GM06990 (cell line): ENCODE measurements at regions not wholly inside any gene's neighbourhood (a gene's known extent, or its start where the extent isn't known, plus 50 kb on each side); places are given as distances from the start of the nearest gene placed in this dataset.

Experiments used
- DNase-seq: peaks from one replicate; pipeline ENCODE4 v3.0.0-alpha.2; 2011; ENCODE audit not compliant: insufficient read length; ENCODE audit errors: extremely low read depth
- H3K27me3 ChIP-seq: replicated peaks from 2 replicates; pipeline ENCODE4 v1.6.0; 2011; ENCODE audit warnings: low read length; ENCODE audit not compliant: control insufficient read depth, insufficient read depth
- H3K36me3 ChIP-seq: 2 replicates; pipeline ENCODE4 v1.5.1; 2011; ENCODE audit warnings: low read length; ENCODE audit not compliant: control insufficient read depth, insufficient read depth
- H3K4me3 ChIP-seq: replicated peaks from 2 replicates; pipeline ENCODE4 v1.5.1; 2011; ENCODE audit warnings: low read depth, mild to moderate bottlenecking, control low read depth, low read length
- TF ChIP-seq, protein P1 (sequence below): IDR thresholded peaks from 2 replicates; pipeline ENCODE4 v1.5.1; 2011; ENCODE audit warnings: low read length, control low read depth, mild to moderate bottlenecking, inconsistent platforms; ENCODE audit not compliant: insufficient read depth, poor library complexity, severe bottlenecking

DNA sequence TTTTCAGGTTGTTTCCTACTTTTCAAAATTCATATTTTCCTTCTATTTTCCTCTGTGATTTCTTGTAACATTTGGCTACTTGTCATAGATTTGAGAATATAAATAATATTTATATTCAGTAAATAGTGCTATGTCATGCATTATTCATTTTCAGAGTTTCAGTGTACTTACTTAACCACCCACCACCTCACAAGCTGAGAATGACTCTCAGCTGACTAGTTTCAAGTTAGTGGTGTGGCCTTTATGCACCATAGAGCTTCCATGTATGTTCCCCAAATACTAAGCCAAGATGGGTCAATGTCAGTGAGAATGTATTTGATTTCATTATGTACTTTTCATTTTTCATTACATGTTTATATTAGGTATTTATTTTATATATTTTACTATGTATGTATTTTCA lies 56.9 kb upstream of the RGS1 start:
- Histone ChIP-seq H3K27me3 (no peaks in the 10 kb centered on the region), H3K36me3 (no peaks in the 10 kb centered on the region), H3K4me3 (no peak overlapping the region)
- DNase-seq = no peak
- TF ChIP-seq, protein P1, sequence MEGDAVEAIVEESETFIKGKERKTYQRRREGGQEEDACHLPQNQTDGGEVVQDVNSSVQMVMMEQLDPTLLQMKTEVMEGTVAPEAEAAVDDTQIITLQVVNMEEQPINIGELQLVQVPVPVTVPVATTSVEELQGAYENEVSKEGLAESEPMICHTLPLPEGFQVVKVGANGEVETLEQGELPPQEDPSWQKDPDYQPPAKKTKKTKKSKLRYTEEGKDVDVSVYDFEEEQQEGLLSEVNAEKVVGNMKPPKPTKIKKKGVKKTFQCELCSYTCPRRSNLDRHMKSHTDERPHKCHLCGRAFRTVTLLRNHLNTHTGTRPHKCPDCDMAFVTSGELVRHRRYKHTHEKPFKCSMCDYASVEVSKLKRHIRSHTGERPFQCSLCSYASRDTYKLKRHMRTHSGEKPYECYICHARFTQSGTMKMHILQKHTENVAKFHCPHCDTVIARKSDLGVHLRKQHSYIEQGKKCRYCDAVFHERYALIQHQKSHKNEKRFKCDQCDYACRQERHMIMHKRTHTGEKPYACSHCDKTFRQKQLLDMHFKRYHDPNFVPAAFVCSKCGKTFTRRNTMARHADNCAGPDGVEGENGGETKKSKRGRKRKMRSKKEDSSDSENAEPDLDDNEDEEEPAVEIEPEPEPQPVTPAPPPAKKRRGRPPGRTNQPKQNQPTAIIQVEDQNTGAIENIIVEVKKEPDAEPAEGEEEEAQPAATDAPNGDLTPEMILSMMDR = no peak

DNA sequence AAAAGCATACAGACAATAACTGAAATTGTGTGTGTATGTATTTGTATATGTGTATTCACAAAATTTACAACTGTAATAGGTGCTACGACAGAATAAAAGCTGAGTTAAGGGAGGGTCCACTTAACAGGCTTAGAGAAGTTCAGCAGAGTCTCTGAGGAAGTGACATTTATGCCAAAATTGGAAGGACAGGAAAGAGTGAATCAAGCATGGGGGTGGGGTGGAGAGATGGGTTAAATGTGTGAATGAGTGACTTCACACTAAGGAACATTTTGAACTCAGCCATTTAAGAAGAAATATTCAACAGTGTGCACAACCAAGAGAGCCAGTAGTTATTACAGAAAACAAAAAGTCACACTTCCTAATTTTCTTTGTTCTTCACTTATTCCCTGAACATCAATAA lies 53.8 kb upstream of the RGS1 start:
- TF ChIP-seq, protein P1 = no peak
- Histone ChIP-seq H3K27me3 (no peaks in the 10 kb centered on the region), H3K4me3 (no peak overlapping the region), H3K36me3 (no peaks in the 10 kb centered on the region)
- DNase-seq = no peak

DNA sequence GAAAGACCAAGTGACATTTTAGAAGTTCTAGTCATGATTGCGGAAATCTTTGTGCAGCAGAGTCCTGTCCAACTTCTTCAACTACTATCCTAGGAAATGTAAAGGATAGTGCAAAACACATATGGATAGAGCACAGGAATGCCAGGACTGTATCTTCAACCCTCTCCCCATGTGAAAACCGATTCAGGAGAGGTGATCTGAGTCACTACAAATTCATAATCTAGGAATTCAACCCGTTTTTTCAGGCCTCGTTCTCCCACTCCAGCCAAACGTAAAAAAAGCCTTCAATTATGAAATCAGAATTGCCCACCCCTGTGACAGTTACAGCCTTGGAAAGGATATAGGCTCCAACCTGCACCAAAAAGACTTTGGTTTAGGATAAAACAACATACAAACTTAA lies 52.9 kb upstream of the RGS1 start:
- H3K4me3 ChIP-seq = no peak overlapping the region
- DNase-seq = no peak
- no peaks in the 10 kb centered on the region for H3K27me3 ChIP-seq
- TF ChIP-seq, protein P1 = no peak
- H3K36me3 ChIP-seq = no peaks in the 10 kb centered on the region

DNA sequence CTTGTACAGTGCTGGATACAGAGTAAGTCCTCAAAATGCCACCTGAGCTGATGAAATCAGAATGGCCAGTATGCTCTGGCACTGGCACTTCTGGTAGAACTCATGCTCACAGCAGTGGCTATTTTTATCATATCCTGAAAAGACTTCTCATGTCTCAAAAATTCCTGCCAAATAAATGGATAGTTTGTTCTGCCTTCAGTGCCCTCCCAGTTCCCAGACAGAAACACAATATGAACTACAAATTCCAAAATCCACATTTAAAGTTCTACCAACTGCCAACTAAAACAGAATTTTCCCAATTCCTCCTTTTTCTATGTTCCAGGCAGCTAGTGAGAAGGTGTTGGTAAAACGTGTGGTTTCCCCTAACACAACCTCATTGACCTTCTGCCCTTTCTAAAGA lies 51.4 kb upstream of the RGS1 start:
- Histone ChIP-seq H3K27me3 (no peaks in the 10 kb centered on the region), H3K4me3 (no peak overlapping the region), H3K36me3 (no peaks in the 10 kb centered on the region)
- TF ChIP-seq, protein P1 = no peak
- no peak for DNase-seq
